ENCODE measurements at regions not wholly inside any gene's neighbourhood (a gene's known extent, or its start where the extent isn't known, plus 50 kb on each side); places are given as distances from the start of the nearest gene placed in this dataset.

GRCh38 chrX:38484607-38485498 lies 76.5 kb upstream of the TSPAN7 start:
- dilution Hi-C loops (cut with MboI; ENCODE audit: extremely low pct_ligation_motif_present, low sequenced_read_pairs): no loop called here
- FAIRE-seq: no peak
- Histone ChIP-seq H3K9me3 (replicated peaks; ENCODE audit: control insufficient read depth, insufficient read depth, low read length) (no peaks in the 10 kb centered on the region), H3K79me2 (ENCODE audit: control insufficient read depth, insufficient read depth, low read length) (no peaks in the 10 kb centered on the region), H3K36me3 (ENCODE audit: control insufficient read depth in 2 of 2, extremely low read depth in 1 of 2, insufficient read depth in 2 of 2, low read length in 2 of 2) (no peaks in the 10 kb centered on the region), H3K4me2 (ENCODE audit: insufficient read depth, low read length) (no peak overlapping the region), H3K4me3 (replicated peaks in 1 of 3; ENCODE audit: insufficient read depth in 1 of 3, low read depth in 1 of 3, low read length in 3 of 3) (no peak overlapping the region), H3K4me1 (ENCODE audit: control insufficient read depth, extremely low read depth, insufficient read depth, low read length) (no peaks in the 10 kb centered on the region), H3K9ac (replicated peaks; ENCODE audit: extremely low read depth, insufficient read depth, low read length) (no peak overlapping the region), H3K27me3 (ENCODE audit: control insufficient read depth in 2 of 2, insufficient read depth in 2 of 2, low read length in 2 of 2) (no peaks in the 10 kb centered on the region), H4K20me1 (replicated peaks; ENCODE audit: control insufficient read depth, extremely low read depth, insufficient read depth, low read length) (no peaks in the 10 kb centered on the region), H3K27ac (ENCODE audit: insufficient read depth, low read depth, low read length) (no peak overlapping the region), H3K9me1 (replicated peaks; ENCODE audit: control insufficient read depth, extremely low read depth, insufficient read depth, low read length) (no peaks in the 10 kb centered on the region), H2AFZ (ENCODE audit: low read depth, low read length) (no peak overlapping the region)
- intact Hi-C loops (cut with micrococcal nuclease): no loop called here
- ChIA-PET POLR2A (no interaction called here), CTCF (no interaction called here)
- no TSS peak for BruUV-seq (replicated peaks)
- no peak for DNase-seq (ENCODE audit: low read depth, low spot score)
- no peak for TF ChIP-seq POLR2A (IDR thresholded peaks at IDR 0.05; ENCODE audit: low read depth, low read length)
- TF ChIP-seq, protein P1, sequence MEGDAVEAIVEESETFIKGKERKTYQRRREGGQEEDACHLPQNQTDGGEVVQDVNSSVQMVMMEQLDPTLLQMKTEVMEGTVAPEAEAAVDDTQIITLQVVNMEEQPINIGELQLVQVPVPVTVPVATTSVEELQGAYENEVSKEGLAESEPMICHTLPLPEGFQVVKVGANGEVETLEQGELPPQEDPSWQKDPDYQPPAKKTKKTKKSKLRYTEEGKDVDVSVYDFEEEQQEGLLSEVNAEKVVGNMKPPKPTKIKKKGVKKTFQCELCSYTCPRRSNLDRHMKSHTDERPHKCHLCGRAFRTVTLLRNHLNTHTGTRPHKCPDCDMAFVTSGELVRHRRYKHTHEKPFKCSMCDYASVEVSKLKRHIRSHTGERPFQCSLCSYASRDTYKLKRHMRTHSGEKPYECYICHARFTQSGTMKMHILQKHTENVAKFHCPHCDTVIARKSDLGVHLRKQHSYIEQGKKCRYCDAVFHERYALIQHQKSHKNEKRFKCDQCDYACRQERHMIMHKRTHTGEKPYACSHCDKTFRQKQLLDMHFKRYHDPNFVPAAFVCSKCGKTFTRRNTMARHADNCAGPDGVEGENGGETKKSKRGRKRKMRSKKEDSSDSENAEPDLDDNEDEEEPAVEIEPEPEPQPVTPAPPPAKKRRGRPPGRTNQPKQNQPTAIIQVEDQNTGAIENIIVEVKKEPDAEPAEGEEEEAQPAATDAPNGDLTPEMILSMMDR (IDR thresholded peaks at IDR 0.05; ENCODE audit: extremely low read depth in 1 of 2, insufficient read depth in 1 of 2, low read depth in 1 of 2, low read length in 2 of 2): no peak
- TF ChIP-seq GATA2 (IDR thresholded peaks at IDR 0.05; ENCODE audit: insufficient read depth, insufficient read length, low read depth, low read length): no peak
- no peak for TF ChIP-seq FOS (IDR thresholded peaks at IDR 0.05; ENCODE audit: borderline replicate concordance, insufficient read depth, low read length)
- TF ChIP-seq, protein P2, sequence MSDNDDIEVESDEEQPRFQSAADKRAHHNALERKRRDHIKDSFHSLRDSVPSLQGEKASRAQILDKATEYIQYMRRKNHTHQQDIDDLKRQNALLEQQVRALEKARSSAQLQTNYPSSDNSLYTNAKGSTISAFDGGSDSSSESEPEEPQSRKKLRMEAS (IDR thresholded peaks at IDR 0.05; ENCODE audit: insufficient read depth, insufficient read length): no peak
- no peak for TF ChIP-seq MYC (IDR thresholded peaks at IDR 0.05; ENCODE audit: low read depth, low read length)
- no peak for TF ChIP-seq POLR2AphosphoS5 (IDR thresholded peaks at IDR 0.05; ENCODE audit: insufficient read depth, low read depth, low read length)
- TF ChIP-seq JUN (IDR thresholded peaks at IDR 0.05; ENCODE audit: borderline replicate concordance, insufficient read depth, insufficient read length, low read depth): no peak
- TF ChIP-seq EZH2 (IDR thresholded peaks at IDR 0.05; ENCODE audit: borderline replicate concordance, low read depth, low read length, severe bottlenecking): no peak
